Fibroblast of skin of right biceps (primary cell): ENCODE measurements at regions not wholly inside any gene's neighbourhood (a gene's known extent, or its start where the extent isn't known, plus 50 kb on each side); places are given as distances from the start of the nearest gene placed in this dataset.
"Not testable (repeated sequence)": the region's sequence is repeated elsewhere in the genome, so short reads cannot be mapped to it uniquely, and the experiment has no call there.

Experiments used
- DNase-seq: peaks from one replicate; pipeline ENCODE4 v3.0.0-alpha.2; 2013

- no peak for DNase-seq
Measured at GRCh38 chr3:145489011-145489410, 672.0 kb downstream of the PLOD2 start.

GRCh38 chr3:145490088-145491048, 670.6 kb downstream of the PLOD2 start:
- no peak for DNase-seq

GRCh38 chr3:145492456-145492855, 668.5 kb downstream of the PLOD2 start:
- no peak for DNase-seq

- not testable (repeated sequence) for DNase-seq
Measured at GRCh38 chr3:145517416-145517815, 643.6 kb downstream of the PLOD2 start.

- DNase-seq, result no peak
Measured at GRCh38 chr3:145518639-145519038, 642.3 kb downstream of the PLOD2 start.

- no peak for DNase-seq
Measured at GRCh38 chr3:145519398-145520047, 641.5 kb downstream of the PLOD2 start.

- DNase-seq, result no peak
Measured at GRCh38 chr3:145522179-145522578, 638.8 kb downstream of the PLOD2 start.

GRCh38 chr3:145522893-145523651, 637.9 kb downstream of the PLOD2 start:
- DNase-seq, result no peak

GRCh38 chr3:145531548-145531947, 629.4 kb downstream of the PLOD2 start:
- DNase-seq, result no peak

- DNase-seq, result no peak
Measured at GRCh38 chr3:145533696-145534095, 627.3 kb downstream of the PLOD2 start.

- DNase-seq, result no peak
Measured at GRCh38 chr3:145536461-145536860, 624.5 kb downstream of the PLOD2 start.

GRCh38 chr3:145550522-145550921, 610.5 kb downstream of the PLOD2 start:
- no peak for DNase-seq

GRCh38 chr3:145557405-145557804, 603.6 kb downstream of the PLOD2 start:
- DNase-seq, result peak; percentile 54

- DNase-seq, result no peak
Measured at GRCh38 chr3:145578471-145578870, 582.5 kb downstream of the PLOD2 start.

- DNase-seq, result no peak
Measured at GRCh38 chr3:145581694-145582093, 579.3 kb downstream of the PLOD2 start.

GRCh38 chr3:145604851-145605250, 556.1 kb downstream of the PLOD2 start:
- DNase-seq, result no peak

- DNase-seq, result no peak
Measured at GRCh38 chr3:145620002-145620401, 541.0 kb downstream of the PLOD2 start.

GRCh38 chr3:145620486-145620885, 540.5 kb downstream of the PLOD2 start:
- DNase-seq, result no peak

- no peak for DNase-seq
Measured at GRCh38 chr3:145623349-145623748, 537.6 kb downstream of the PLOD2 start.

- DNase-seq, result no peak
Measured at GRCh38 chr3:145628211-145628610, 532.8 kb downstream of the PLOD2 start.

- no peak for DNase-seq
Measured at GRCh38 chr3:145637105-145637504, 523.9 kb downstream of the PLOD2 start.

- DNase-seq, result no peak
Measured at GRCh38 chr3:145639003-145639606, 521.9 kb downstream of the PLOD2 start.

- DNase-seq, result no peak
Measured at GRCh38 chr3:145639875-145640274, 521.1 kb downstream of the PLOD2 start.
